ENCODE measurements at regions not wholly inside any gene's neighbourhood (a gene's known extent, or its start where the extent isn't known, plus 50 kb on each side); places are given as distances from the start of the nearest gene placed in this dataset.

DNA sequence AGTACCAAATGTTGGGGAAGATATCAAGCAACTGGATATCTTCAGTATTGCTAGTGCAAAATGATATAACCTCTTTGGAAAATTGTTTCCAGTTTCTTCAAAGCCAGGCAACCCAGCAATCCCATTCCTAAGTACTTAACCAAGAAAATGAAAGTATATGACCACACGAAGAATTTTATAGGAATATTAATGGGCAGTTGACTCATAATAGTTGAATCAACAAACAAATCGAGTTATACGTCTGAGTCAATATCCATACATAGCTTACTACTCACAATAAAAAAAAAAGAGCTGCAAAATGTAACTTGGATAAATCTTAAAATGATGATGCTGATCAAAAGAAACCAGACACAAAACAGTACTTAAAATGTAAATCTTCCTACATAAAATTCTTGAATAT is 810.4 kb downstream of the METTL4 start:
- 2 to 5% methylated on average over 3 of the region's 3 CpGs for WGBS, 2 experiments (ENCODE audit: low coverage in 1 of 2, low lambda C conversion rate in 2 of 2, missing lambda C conversion rate in 2 of 2)
- Histone ChIP-seq H4K20me1 (ENCODE audit: insufficient read depth) (no peaks in the 10 kb centered on the region), H3K36me3 (ENCODE audit: low read depth) (no peaks in the 10 kb centered on the region), H3K9ac (no peak overlapping the region), H3K9me3 (ENCODE audit: low read depth) (peaks cover 3% of the 10 kb centered on the region), H3K4me3 (no peak overlapping the region), H3K79me2 (ENCODE audit: insufficient read depth) (no peaks in the 10 kb centered on the region), H3K4me2 (ENCODE audit: unreplicated experiment) (no peak overlapping the region), H3K9me2 (ENCODE audit: insufficient read depth) (no peaks in the 10 kb centered on the region), H3K27me3 (replicated peaks; ENCODE audit: insufficient read depth) (no peaks in the 10 kb centered on the region), H3K27ac (no peak overlapping the region), H3K4me1 (ENCODE audit: insufficient read depth) (no peaks in the 10 kb centered on the region), H2AFZ (no peak overlapping the region), H3F3A (ENCODE audit: insufficient read depth) (no peaks in the 10 kb centered on the region)
- no peak for DNase-seq
- no peak for TF ChIP-seq EZH2 (IDR thresholded peaks at IDR 0.05; ENCODE audit: insufficient read depth, poor library complexity, severe bottlenecking)
- TF ChIP-seq EZH2phosphoT487 (IDR thresholded peaks at IDR 0.05; ENCODE audit: insufficient read depth, low read depth), result no peak
- in situ Hi-C loops (cut with MboI), result no loop called here

DNA sequence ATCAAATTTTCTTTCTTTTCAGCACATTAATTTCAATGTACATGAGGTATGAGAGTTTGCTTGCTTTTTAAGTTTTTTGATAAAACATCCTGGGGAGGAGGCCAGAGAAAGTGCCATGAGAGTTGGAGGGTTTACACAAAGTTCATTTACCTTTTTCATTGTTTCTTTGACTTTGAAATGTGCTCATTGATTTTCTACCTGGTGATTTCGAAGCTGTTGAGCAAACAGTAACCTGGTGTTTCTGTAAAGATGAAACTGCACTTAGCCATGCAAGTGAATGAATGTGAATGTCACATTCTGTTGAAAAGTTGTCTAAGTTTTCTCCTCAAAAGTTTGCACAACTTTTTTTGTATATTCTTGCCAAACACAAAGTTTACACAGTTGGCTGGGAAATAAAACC is 797.0 kb downstream of the METTL4 start:
- Histone ChIP-seq H3K9me3 (ENCODE audit: low read depth) (no peaks in the 10 kb centered on the region), H3K36me3 (ENCODE audit: low read depth) (no peaks in the 10 kb centered on the region), H3F3A (ENCODE audit: insufficient read depth) (no peaks in the 10 kb centered on the region), H3K9ac (no peak overlapping the region), H3K9me2 (ENCODE audit: insufficient read depth) (no peaks in the 10 kb centered on the region), H4K20me1 (ENCODE audit: insufficient read depth) (no peaks in the 10 kb centered on the region), H2AFZ (no peak overlapping the region), H3K4me1 (ENCODE audit: insufficient read depth) (no peaks in the 10 kb centered on the region), H3K4me3 (no peak overlapping the region), H3K27ac (no peak overlapping the region), H3K4me2 (ENCODE audit: unreplicated experiment) (no peak overlapping the region), H3K27me3 (replicated peaks; ENCODE audit: insufficient read depth) (no peaks in the 10 kb centered on the region), H3K79me2 (ENCODE audit: insufficient read depth) (no peaks in the 10 kb centered on the region)
- DNase-seq, result no peak
- 3% methylated on average over 1 of the region's 1 CpG for WGBS, 2 experiments (ENCODE audit: low coverage in 1 of 2, low lambda C conversion rate in 2 of 2, missing lambda C conversion rate in 2 of 2)
- TF ChIP-seq EZH2phosphoT487 (IDR thresholded peaks at IDR 0.05; ENCODE audit: insufficient read depth, low read depth), result no peak
- no peak for TF ChIP-seq EZH2 (IDR thresholded peaks at IDR 0.05; ENCODE audit: insufficient read depth, poor library complexity, severe bottlenecking)
- in situ Hi-C loops (cut with MboI), result no loop called here

DNA sequence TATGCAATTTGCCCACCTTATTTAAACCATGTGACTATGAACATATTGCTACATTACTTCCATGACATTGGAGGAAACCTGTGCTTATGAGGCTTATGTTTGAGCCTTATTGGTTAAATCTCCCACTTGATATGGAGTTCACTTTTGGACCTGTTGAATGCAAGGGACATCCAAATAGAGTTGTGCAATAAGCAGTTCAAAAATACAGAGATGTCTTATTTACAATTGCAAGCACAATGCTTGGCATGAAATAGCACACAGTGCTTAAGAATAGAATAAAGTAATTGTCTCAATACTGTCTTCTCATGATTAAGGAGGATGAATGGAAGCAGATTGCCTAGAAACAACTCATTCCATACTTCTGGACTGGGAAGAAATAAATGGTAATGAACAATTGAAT is 793.5 kb downstream of the METTL4 start:
- H3K9ac ChIP-seq, result no peak overlapping the region
- no peaks in the 10 kb centered on the region for H3K4me1 ChIP-seq (ENCODE audit: insufficient read depth)
- no peaks in the 10 kb centered on the region for H3K36me3 ChIP-seq (ENCODE audit: low read depth)
- H3K9me3 ChIP-seq (ENCODE audit: low read depth), result no peaks in the 10 kb centered on the region
- no peak for TF ChIP-seq EZH2 (IDR thresholded peaks at IDR 0.05; ENCODE audit: insufficient read depth, poor library complexity, severe bottlenecking)
- H3K27me3 ChIP-seq (replicated peaks; ENCODE audit: insufficient read depth), result no peaks in the 10 kb centered on the region
- no peaks in the 10 kb centered on the region for H3K9me2 ChIP-seq (ENCODE audit: insufficient read depth)
- H3K4me2 ChIP-seq (ENCODE audit: unreplicated experiment), result no peak overlapping the region
- in situ Hi-C loops (cut with MboI), result no loop called here
- H3K27ac ChIP-seq, result no peak overlapping the region
- no peaks in the 10 kb centered on the region for H3K79me2 ChIP-seq (ENCODE audit: insufficient read depth)
- H2AFZ ChIP-seq, result no peak overlapping the region
- H4K20me1 ChIP-seq (ENCODE audit: insufficient read depth), result no peaks in the 10 kb centered on the region
- no peaks in the 10 kb centered on the region for H3F3A ChIP-seq (ENCODE audit: insufficient read depth)
- DNase-seq, result no peak
- H3K4me3 ChIP-seq, result no peak overlapping the region

DNA sequence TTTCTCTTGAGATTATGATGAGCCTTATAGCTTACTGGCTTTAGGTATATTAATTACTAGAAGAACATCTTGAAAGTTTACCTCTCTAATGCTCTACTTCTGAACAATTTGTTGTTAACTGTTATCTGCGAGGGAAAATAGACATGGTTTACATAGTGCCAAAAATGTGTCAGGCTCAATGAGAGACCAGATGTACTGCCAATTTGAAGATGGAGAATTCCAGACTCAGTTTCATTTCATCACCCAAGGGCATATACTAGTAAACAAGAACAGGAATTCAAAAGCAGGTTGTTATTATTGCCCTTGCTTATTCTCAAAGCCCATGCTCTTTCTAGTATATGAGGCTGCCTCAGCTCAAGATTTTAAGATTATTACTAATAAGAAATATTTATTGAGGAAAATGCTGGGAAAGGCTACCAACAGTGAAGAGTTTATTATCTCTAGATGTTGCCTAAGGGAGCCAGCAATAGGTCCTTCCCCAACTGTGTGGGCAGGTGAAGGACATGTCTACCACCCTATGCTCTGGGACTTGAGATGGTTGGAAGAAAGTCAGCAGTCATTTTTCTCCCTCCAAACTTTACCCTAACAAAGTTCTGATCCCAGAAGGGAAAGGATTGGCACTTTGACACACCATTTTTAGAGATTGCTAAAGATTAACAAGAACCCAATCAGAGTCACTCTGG is 792.7 kb downstream of the METTL4 start:
- Histone ChIP-seq H3K27me3 (replicated peaks; ENCODE audit: insufficient read depth) (no peaks in the 10 kb centered on the region), H3K4me2 (ENCODE audit: unreplicated experiment) (no peak overlapping the region), H3K79me2 (ENCODE audit: insufficient read depth) (no peaks in the 10 kb centered on the region), H3K4me3 (no peak overlapping the region), H3F3A (ENCODE audit: insufficient read depth) (no peaks in the 10 kb centered on the region), H4K20me1 (ENCODE audit: insufficient read depth) (no peaks in the 10 kb centered on the region), H3K9me3 (ENCODE audit: low read depth) (no peaks in the 10 kb centered on the region), H3K9me2 (ENCODE audit: insufficient read depth) (no peaks in the 10 kb centered on the region), H2AFZ (no peak overlapping the region), H3K27ac (no peak overlapping the region), H3K4me1 (ENCODE audit: insufficient read depth) (no peaks in the 10 kb centered on the region), H3K36me3 (ENCODE audit: low read depth) (no peaks in the 10 kb centered on the region), H3K9ac (no peak overlapping the region)
- in situ Hi-C loops (cut with MboI), result no loop called here
- TF ChIP-seq EZH2 (IDR thresholded peaks at IDR 0.05; ENCODE audit: insufficient read depth, poor library complexity, severe bottlenecking) (no peak), EZH2phosphoT487 (IDR thresholded peaks at IDR 0.05; ENCODE audit: insufficient read depth, low read depth) (no peak)
- DNase-seq, result no peak
- WGBS, 2 experiments (ENCODE audit: low coverage in 1 of 2, low lambda C conversion rate in 2 of 2, missing lambda C conversion rate in 2 of 2), result 0 to 5% methylated on average over 1 of the region's 1 CpG

DNA sequence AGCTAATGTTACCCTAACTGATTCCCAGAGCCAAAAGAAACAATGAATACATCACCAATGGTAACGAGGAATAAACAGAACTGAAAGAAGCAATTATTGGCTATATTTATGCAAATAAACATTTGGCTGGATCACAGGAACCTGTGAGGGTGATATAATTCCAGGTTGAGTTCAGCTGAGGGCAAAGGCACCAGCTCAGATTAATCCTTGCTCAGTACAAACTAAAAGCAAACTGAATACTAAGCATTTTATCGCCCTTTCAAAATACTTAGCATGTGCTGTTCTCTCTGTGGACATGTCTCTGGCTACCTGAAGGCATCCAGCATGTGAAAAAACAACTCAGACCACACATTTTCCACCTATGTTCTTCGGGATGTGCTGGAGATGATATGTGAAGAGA is 791.7 kb downstream of the METTL4 start:
- Histone ChIP-seq H3K9ac (no peak overlapping the region), H3K9me3 (ENCODE audit: low read depth) (no peaks in the 10 kb centered on the region), H3K9me2 (ENCODE audit: insufficient read depth) (no peaks in the 10 kb centered on the region), H3K27me3 (replicated peaks; ENCODE audit: insufficient read depth) (no peaks in the 10 kb centered on the region), H3K4me2 (ENCODE audit: unreplicated experiment) (no peak overlapping the region), H3K79me2 (ENCODE audit: insufficient read depth) (no peaks in the 10 kb centered on the region), H3K36me3 (ENCODE audit: low read depth) (no peaks in the 10 kb centered on the region), H3K4me1 (ENCODE audit: insufficient read depth) (no peaks in the 10 kb centered on the region), H4K20me1 (ENCODE audit: insufficient read depth) (no peaks in the 10 kb centered on the region), H3K4me3 (no peak overlapping the region), H2AFZ (no peak overlapping the region), H3K27ac (no peak overlapping the region), H3F3A (ENCODE audit: insufficient read depth) (no peaks in the 10 kb centered on the region)
- WGBS, 2 experiments (ENCODE audit: low coverage in 1 of 2, low lambda C conversion rate in 2 of 2, missing lambda C conversion rate in 2 of 2), result 9 to 10% methylated on average over 3 of the region's 3 CpGs
- TF ChIP-seq EZH2phosphoT487 (IDR thresholded peaks at IDR 0.05; ENCODE audit: insufficient read depth, low read depth) (no peak), EZH2 (IDR thresholded peaks at IDR 0.05; ENCODE audit: insufficient read depth, poor library complexity, severe bottlenecking) (no peak)
- no peak for DNase-seq
- in situ Hi-C loops (cut with MboI), result no loop called here
